Stomach smooth muscle (tissue), 2 donors: ENCODE measurements at regions not wholly inside any gene's neighbourhood (a gene's known extent, or its start where the extent isn't known, plus 50 kb on each side); places are given as distances from the start of the nearest gene placed in this dataset.
"Not testable (repeated sequence)": the region's sequence is repeated elsewhere in the genome, so short reads cannot be mapped to it uniquely, and the experiment has no call there.

Experiments used
- H3K27ac ChIP-seq: one replicate; pipeline ENCODE4 v1.7.0; 2013; ENCODE audit warnings: mild to moderate bottlenecking, low read length, inconsistent platforms
- H3K27me3 ChIP-seq, 2 donors: one replicate each; pipeline ENCODE4 v1.7.0; 2013; ENCODE audit warnings: low read length in 2 of 2; ENCODE audit not compliant: insufficient read depth in 2 of 2, control insufficient read depth in 1 of 2
- H3K36me3 ChIP-seq, 2 donors: one replicate each; pipeline ENCODE4 v1.7.0; 2013; ENCODE audit warnings: low read length in 2 of 2; ENCODE audit not compliant: control insufficient read depth in 2 of 2, insufficient read depth in 2 of 2
- H3K4me1 ChIP-seq: one replicate; pipeline ENCODE4 v1.7.0; 2013; ENCODE audit warnings: low read length; ENCODE audit not compliant: control insufficient read depth, insufficient read depth
- H3K4me3 ChIP-seq, 2 donors: one replicate each; pipeline ENCODE4 v1.7.0; 2013; ENCODE audit warnings: low read length in 2 of 2
- H3K9ac ChIP-seq, 2 donors: one replicate each; pipeline ENCODE4 v1.7.0; 2013; ENCODE audit warnings: low read length in 2 of 2, mild to moderate bottlenecking in 1 of 2
- H3K9me3 ChIP-seq, 2 donors: one replicate each; pipeline ENCODE4 v1.7.0; 2013; ENCODE audit warnings: low read length in 2 of 2; ENCODE audit not compliant: control insufficient read depth in 2 of 2
- donor health status: healthy.
- donor health status: Pancreatic carcinoma.

GRCh38 chr1:188822248-188822647 lies 1655.4 kb downstream of the BRINP3 start:
- Histone ChIP-seq H3K9ac (no peak overlapping the region), H3K36me3 (no peaks in the 10 kb centered on the region), H3K4me3 (no peak overlapping the region), H3K4me1 (no peaks in the 10 kb centered on the region), H3K27ac (no peak overlapping the region), H3K9me3 (no peaks in the 10 kb centered on the region), H3K27me3 (no peaks in the 10 kb centered on the region)

- Histone ChIP-seq H3K9ac (no peak overlapping the region), H3K9me3 (no peaks in the 10 kb centered on the region), H3K36me3 (no peaks in the 10 kb centered on the region), H3K4me1 (no peaks in the 10 kb centered on the region), H3K4me3 (no peak overlapping the region), H3K27me3 (no peaks in the 10 kb centered on the region), H3K27ac (no peak overlapping the region)
Measured at GRCh38 chr1:188825471-188825870, 1652.2 kb downstream of the BRINP3 start.

DNA sequence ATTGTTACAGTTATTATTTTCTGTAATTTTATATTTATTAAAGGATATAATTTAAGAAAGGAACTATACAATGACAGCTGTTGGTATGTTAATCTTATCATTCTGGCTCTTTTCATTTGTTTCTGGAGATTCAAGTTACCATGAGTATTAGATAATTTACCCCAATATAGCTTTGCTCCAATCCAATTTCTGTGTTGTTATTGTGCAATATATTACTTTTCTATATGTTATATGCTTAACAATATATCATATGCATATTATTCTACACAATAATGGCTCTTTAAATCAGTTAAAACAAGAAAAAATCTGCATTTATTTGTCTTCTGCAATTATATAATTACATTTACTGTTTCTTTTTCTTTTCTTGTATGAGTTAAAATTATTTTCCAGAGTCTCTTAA lies 1650.9 kb downstream of the BRINP3 start:
- H3K27me3 ChIP-seq, result no peaks in the 10 kb centered on the region
- H3K27ac ChIP-seq, result no peak overlapping the region
- H3K9ac ChIP-seq, result no peak overlapping the region
- H3K4me3 ChIP-seq, result no peak overlapping the region
- no peaks in the 10 kb centered on the region for H3K36me3 ChIP-seq
- H3K9me3 ChIP-seq, result no peaks in the 10 kb centered on the region
- H3K4me1 ChIP-seq, result no peaks in the 10 kb centered on the region

GRCh38 chr1:188827400-188827799 lies 1650.3 kb downstream of the BRINP3 start:
- Histone ChIP-seq H3K36me3 (no peaks in the 10 kb centered on the region), H3K9me3 (no peaks in the 10 kb centered on the region), H3K4me1 (no peaks in the 10 kb centered on the region), H3K4me3 (no peak overlapping the region), H3K27ac (no peak overlapping the region), H3K9ac (no peak overlapping the region), H3K27me3 (no peaks in the 10 kb centered on the region)

DNA sequence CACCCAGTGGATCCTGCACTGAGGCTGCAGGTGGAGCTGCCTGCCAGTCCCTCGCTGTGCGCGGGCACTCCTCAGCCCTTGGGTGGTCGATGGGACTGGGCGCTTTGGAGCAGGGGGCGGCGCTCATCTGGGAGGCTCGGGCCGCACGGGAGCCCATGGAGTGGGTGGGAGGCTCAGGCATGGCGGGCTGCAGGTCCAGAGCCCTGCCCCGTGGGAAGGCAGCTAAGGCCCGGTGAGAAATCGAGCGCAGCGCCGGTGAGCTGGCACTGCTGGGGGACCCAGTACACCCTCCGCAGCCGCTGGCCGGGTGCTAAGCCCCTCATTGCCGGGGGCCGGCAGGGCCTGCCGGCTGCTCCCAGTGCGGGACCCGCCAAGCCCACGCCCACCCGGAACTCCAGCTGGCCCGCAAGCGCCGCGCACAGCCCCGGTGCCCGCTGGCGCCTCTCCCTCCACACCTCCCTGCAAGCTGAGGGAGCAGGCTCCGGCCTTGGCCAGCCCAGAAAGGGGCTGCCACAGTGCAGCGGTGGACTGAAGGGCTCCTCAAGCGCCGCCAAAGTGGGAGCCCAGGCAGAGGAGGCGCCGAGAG lies 1636.5 kb downstream of the BRINP3 start:
- H3K36me3 ChIP-seq, H3K4me3 ChIP-seq, H3K9ac ChIP-seq: not testable (repeated sequence)

DNA sequence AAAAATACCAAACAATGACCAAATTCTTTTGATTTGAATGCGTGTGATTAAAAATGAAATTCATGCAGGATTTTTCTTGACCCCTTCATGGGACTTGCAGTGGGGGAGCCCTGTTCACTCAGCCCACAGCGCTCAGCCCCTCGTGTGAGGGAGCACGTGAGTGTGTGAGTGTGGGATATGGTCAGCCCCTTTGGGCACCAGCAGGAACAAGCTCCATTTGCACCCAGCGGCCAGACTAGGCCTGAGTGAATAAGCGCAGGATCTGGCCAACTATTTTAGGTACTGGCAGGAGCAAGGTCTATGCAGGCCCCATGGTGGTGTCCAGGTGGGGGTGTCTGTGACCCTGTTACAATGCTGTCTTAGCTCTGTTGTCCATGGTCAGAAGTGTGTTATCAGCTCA lies 1631.2 kb downstream of the BRINP3 start:
- H3K27me3 ChIP-seq, result no peaks in the 10 kb centered on the region
- H3K9ac ChIP-seq, result no peak overlapping the region
- H3K27ac ChIP-seq, result no peak overlapping the region

More for the DNA sequence above, 1636.5 kb downstream of the BRINP3 start:
- H3K4me1 ChIP-seq, H3K27ac ChIP-seq, H3K27me3 ChIP-seq, H3K9me3 ChIP-seq: not testable (repeated sequence)

DNA sequence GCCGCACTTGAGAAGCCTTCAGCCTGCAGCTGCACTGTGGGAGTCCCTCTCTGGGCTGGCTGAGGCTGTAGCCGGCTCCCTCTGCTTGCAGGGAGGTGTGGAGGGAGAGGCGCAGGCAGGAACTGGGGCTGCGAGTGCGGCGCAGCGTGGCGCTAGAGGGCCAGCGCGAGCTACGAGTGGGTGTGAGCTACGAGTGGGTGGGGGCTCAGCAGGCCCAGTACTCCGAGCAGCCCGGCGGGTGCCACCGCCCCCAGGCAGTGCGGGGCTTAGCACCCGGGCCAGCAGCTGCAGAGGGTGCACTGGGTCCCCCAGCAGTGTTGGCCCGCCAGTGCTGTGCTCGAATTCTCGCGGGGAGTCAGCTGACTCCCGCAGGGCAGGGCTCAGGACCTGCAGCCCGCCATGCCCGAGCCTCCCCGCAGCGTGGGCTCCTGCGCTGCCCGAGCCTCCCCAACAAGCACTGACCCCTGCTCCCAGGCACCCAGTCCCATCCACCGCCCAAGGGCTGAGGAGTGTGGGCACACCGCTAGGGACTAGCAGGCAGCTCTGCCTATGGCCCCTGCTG lies 1620.1 kb downstream of the BRINP3 start:
- Histone ChIP-seq H3K9ac (no peak overlapping the region), H3K36me3 (no peaks in the 10 kb centered on the region), H3K4me3 (no peak overlapping the region), H3K27me3 (no peaks in the 10 kb centered on the region), H3K9me3 (no peaks in the 10 kb centered on the region), H3K27ac (no peak overlapping the region), H3K4me1 (no peaks in the 10 kb centered on the region)

More for the DNA sequence above, 1631.2 kb downstream of the BRINP3 start:
- Histone ChIP-seq H3K36me3 (no peaks in the 10 kb centered on the region), H3K9me3 (no peaks in the 10 kb centered on the region), H3K4me3 (no peak overlapping the region), H3K4me1 (no peaks in the 10 kb centered on the region)

DNA sequence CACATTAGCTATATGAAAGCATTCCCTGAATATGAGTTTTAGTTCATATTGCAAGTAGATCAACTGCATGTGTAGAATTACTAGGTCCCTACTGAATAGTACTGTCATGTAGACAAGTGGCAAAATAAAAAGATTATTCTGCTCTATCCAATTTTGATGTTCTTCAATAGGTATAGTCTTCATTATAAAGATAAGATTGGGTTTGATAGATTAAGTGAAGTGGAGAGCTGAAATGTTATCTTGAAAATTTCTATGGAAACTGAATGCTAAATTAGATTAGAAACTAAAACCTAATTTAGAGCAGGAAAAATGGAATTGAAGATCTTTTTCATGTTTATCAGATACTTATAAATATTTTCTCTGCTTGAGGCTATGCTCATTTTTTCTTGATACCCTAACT lies 1610.0 kb downstream of the BRINP3 start:
- Histone ChIP-seq H3K36me3 (no peaks in the 10 kb centered on the region), H3K27me3 (no peaks in the 10 kb centered on the region)

DNA sequence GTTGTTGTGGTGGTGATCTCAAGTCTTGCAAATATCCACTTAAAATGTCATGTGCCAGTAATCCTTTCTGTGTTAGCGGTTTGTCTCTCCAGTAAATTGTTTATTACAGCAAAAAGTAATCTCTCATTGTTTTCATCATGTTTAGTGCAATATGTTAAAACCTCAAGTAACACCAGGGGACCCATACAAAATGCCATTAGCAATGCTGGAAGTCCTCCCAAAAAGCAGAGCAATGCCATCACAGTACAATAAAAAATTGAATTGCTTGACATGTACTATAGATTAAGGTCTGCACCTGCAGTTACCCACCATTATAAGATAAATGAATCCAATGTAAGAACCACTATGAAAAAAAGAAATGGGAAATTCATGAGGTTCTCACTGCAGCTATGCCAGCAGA lies 1606.5 kb downstream of the BRINP3 start:
- no peaks in the 10 kb centered on the region for H3K4me1 ChIP-seq
- no peak overlapping the region for H3K9ac ChIP-seq
- no peaks in the 10 kb centered on the region for H3K9me3 ChIP-seq
- H3K27ac ChIP-seq, result no peak overlapping the region
- H3K27me3 ChIP-seq, result no peaks in the 10 kb centered on the region
- H3K36me3 ChIP-seq, result no peaks in the 10 kb centered on the region
- H3K4me3 ChIP-seq, result no peak overlapping the region

More for the DNA sequence above, 1610.0 kb downstream of the BRINP3 start:
- Histone ChIP-seq H3K27ac (no peak overlapping the region), H3K9ac (no peak overlapping the region), H3K9me3 (peaks cover 0 to 4% of the 10 kb centered on the region in 2 donors), H3K4me1 (no peaks in the 10 kb centered on the region), H3K4me3 (no peak overlapping the region)

DNA sequence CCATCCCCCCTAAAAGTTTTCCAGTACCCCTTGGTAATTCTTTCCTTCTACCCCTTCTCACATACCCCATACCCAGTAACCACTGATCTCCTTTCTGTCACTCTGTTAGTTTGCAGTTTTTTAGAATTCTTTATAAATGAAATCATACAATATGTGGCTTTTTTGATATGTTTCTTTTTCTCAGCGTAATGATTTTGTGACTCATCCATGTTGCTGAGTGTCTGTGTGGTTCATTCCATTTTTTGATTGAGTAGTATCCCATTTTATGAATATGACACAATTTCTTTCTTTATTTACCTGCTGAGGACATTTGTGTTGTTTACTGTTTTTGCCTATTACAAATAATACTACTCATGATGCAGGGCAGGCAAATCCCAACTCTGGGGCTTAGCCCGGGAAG lies 1605.3 kb downstream of the BRINP3 start:
- Histone ChIP-seq H3K9ac (no peak overlapping the region), H3K27me3 (no peaks in the 10 kb centered on the region), H3K4me1 (no peaks in the 10 kb centered on the region), H3K27ac (no peak overlapping the region), H3K4me3 (no peak overlapping the region), H3K9me3 (no peaks in the 10 kb centered on the region), H3K36me3 (no peaks in the 10 kb centered on the region)

- Histone ChIP-seq H3K9ac (no peak overlapping the region), H3K36me3 (no peaks in the 10 kb centered on the region), H3K9me3 (no peaks in the 10 kb centered on the region), H3K27me3 (no peaks in the 10 kb centered on the region), H3K4me3 (no peak overlapping the region), H3K27ac (no peak overlapping the region), H3K4me1 (no peaks in the 10 kb centered on the region)
Measured at GRCh38 chr1:188877668-188878067, 1600.0 kb downstream of the BRINP3 start.
